Stimulated activated effector memory CD8-positive, alpha-beta T cell treated with anti-CD3 and anti-CD28 coated beads, Interleukin-12 subunit alpha, Interleukin-12 subunit beta, amount 100 ng/mL, for 72 hours (primary cell): ENCODE measurements at regions not wholly inside any gene's neighbourhood (a gene's known extent, or its start where the extent isn't known, plus 50 kb on each side); places are given as distances from the start of the nearest gene placed in this dataset.

Experiments
- ATAC-seq: fragments of 150-1000 bp; cut with Tn5 transposase; 2 replicates; pipeline ENCODE4 v1.10.0; 2021
- DNase-seq, 2 donors: peaks; one replicate each; pipeline ENCODE4 v3.0.0; 2021 to 2022; ENCODE audit warnings: low spot score in 2 of 2
- H3K27ac Mint-ChIP-seq: one replicate; pipeline ENCODE4 v1.8.0; 2022; ENCODE audit warnings: mild to moderate bottlenecking, mixed read lengths
- H3K36me3 Mint-ChIP-seq: one replicate; pipeline ENCODE4 v1.8.0; 2022; ENCODE audit warnings: mild to moderate bottlenecking, mixed read lengths
- H3K4me1 Mint-ChIP-seq: one replicate; pipeline ENCODE4 v1.8.0; 2022; ENCODE audit warnings: mixed read lengths
- H3K4me3 Mint-ChIP-seq: one replicate; pipeline ENCODE4 v1.8.0; 2022; ENCODE audit warnings: mild to moderate bottlenecking, mixed read lengths
- H3K9me3 Mint-ChIP-seq: one replicate; pipeline ENCODE4 v1.8.0; 2022; ENCODE audit warnings: mixed read lengths

DNA sequence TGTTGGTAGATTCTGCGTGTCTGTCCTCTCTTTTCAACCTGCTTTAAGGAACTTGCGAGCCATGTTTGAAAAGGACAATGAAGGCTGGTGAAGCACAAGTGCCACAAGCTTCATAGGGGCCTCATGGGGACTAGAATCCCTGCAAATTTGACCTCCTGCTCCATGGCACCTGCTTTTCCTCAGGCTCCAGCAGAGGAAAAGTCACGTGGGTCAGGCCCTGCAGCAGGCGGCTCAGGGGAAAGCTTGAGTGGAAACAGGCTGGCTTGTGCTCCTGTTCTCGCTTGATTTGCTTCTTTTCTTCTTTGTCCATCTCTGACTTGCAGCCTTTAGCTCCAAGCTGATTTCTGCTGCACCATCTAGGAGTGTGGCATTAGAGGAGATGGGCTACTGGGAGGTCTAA lies 187.6 kb upstream of the MAST4 start:
- no peak overlapping the region for H3K27ac Mint-ChIP-seq
- no peak for DNase-seq
- no peak overlapping the region for H3K4me3 Mint-ChIP-seq
- no peaks in the 10 kb centered on the region for H3K9me3 Mint-ChIP-seq
- no peaks in the 10 kb centered on the region for H3K4me1 Mint-ChIP-seq
- no peaks in the 10 kb centered on the region for H3K36me3 Mint-ChIP-seq
- ATAC-seq, result no peak

GRCh38 chr5:66410122-66410521 lies 186.1 kb upstream of the MAST4 start:
- DNase-seq, result no peak
- Mint-ChIP-seq H3K4me1 (no peaks in the 10 kb centered on the region), H3K9me3 (no peaks in the 10 kb centered on the region), H3K27ac (no peak overlapping the region), H3K36me3 (no peaks in the 10 kb centered on the region), H3K4me3 (no peak overlapping the region)
- no peak for ATAC-seq

DNA sequence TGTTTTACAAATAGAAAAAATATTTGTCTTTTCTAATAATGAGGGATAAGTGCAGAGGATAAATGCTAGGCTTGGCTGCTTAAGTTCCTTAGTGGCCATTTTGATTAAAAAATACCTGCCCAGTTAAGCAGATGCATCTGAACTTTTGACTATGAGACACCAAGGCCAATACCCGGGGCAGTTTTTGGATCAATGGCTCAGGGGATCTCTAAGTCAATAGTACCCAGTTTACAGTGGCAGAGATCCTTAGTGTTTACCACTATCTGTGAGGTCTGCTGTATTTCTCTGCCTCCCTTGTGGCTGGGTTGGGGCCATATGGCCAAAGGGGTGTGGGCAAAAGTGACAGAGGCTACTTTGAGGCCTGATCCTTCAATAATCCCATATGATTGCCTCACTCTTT lies 184.5 kb upstream of the MAST4 start:
- Mint-ChIP-seq H3K27ac (no peak overlapping the region), H3K36me3 (no peaks in the 10 kb centered on the region), H3K4me3 (no peak overlapping the region), H3K9me3 (no peaks in the 10 kb centered on the region), H3K4me1 (no peaks in the 10 kb centered on the region)
- no peak for DNase-seq
- ATAC-seq, result no peak

- Mint-ChIP-seq H3K9me3 (no peaks in the 10 kb centered on the region), H3K4me1 (no peaks in the 10 kb centered on the region), H3K36me3 (no peaks in the 10 kb centered on the region), H3K4me3 (no peak overlapping the region), H3K27ac (no peak overlapping the region)
- DNase-seq (no peak), ATAC-seq (no peak)
Observed at GRCh38 chr5:66413931-66414330, 182.3 kb upstream of the MAST4 start.

- DNase-seq, result no peak
- no peak for ATAC-seq
- Mint-ChIP-seq H3K4me1 (no peaks in the 10 kb centered on the region), H3K9me3 (no peaks in the 10 kb centered on the region), H3K36me3 (no peaks in the 10 kb centered on the region), H3K4me3 (no peak overlapping the region), H3K27ac (no peak overlapping the region)
Observed at GRCh38 chr5:66415208-66415607, 181.0 kb upstream of the MAST4 start.

- no peaks in the 10 kb centered on the region for H3K4me1 Mint-ChIP-seq
- no peak overlapping the region for H3K4me3 Mint-ChIP-seq
- no peak for DNase-seq
- no peak overlapping the region for H3K27ac Mint-ChIP-seq
- H3K36me3 Mint-ChIP-seq, result no peaks in the 10 kb centered on the region
- no peaks in the 10 kb centered on the region for H3K9me3 Mint-ChIP-seq
- ATAC-seq, result no peak
Observed at GRCh38 chr5:66416698-66417097, 179.5 kb upstream of the MAST4 start.

GRCh38 chr5:66417781-66418180 lies 178.4 kb upstream of the MAST4 start:
- H3K4me1 Mint-ChIP-seq, result no peaks in the 10 kb centered on the region
- no peak for ATAC-seq
- H3K27ac Mint-ChIP-seq, result no peak overlapping the region
- H3K4me3 Mint-ChIP-seq, result no peak overlapping the region
- H3K9me3 Mint-ChIP-seq, result no peaks in the 10 kb centered on the region
- no peaks in the 10 kb centered on the region for H3K36me3 Mint-ChIP-seq
- no peak for DNase-seq

DNA sequence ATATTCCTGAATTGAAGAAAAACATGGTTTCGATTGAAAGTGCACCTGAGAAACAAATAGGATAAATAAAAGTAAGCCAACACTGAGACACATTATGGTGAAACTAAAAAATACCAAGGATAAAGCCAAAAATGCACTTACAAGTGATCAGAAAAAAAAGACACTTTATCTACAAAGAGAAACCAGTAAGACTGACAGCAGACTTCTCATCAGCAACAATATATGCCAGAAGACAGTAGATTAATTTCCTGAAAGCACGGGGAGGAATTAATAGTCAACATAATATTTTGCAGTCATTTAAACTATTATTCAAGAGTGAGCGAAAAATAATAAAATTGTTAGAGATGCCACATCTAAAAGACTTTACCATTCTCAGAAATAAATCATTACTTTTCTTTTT lies 172.7 kb upstream of the MAST4 start:
- DNase-seq (no peak), ATAC-seq (no peak)
- no peaks in the 10 kb centered on the region for H3K36me3 Mint-ChIP-seq
- H3K9me3 Mint-ChIP-seq, result peaks cover 7% of the 10 kb centered on the region
- no peak overlapping the region for H3K4me3 Mint-ChIP-seq
- no peak overlapping the region for H3K27ac Mint-ChIP-seq
- no peaks in the 10 kb centered on the region for H3K4me1 Mint-ChIP-seq

DNA sequence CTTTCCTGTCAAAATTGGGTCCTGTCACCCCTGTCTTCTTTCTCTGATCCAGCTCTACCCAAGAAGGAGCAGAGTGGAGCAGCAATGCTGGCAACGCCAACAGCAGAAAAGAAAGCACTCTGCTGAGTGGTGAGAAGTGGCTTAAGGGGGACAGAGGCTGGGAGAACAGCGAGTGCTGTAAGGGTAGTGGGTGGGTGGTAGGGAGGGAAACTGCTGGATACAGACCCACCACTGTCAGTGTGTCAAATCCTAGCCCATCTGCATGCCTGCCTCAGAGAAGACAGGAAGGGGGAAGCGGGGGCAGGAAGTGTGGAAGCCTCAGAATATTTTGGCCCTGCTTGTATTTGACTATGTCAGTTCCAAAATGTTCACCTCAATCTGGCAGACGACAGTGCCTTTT lies 170.4 kb upstream of the MAST4 start:
- peaks cover 7% of the 10 kb centered on the region for H3K9me3 Mint-ChIP-seq
- ATAC-seq, result peak; percentile 32
- no peak overlapping the region for H3K27ac Mint-ChIP-seq
- no peaks in the 10 kb centered on the region for H3K36me3 Mint-ChIP-seq
- H3K4me1 Mint-ChIP-seq, result no peaks in the 10 kb centered on the region
- no peak for DNase-seq
- no peak overlapping the region for H3K4me3 Mint-ChIP-seq

GRCh38 chr5:66426259-66427138 lies 169.7 kb upstream of the MAST4 start:
- Mint-ChIP-seq H3K4me1 (no peaks in the 10 kb centered on the region), H3K4me3 (no peak overlapping the region), H3K27ac (no peak overlapping the region), H3K36me3 (no peaks in the 10 kb centered on the region), H3K9me3 (peaks cover 7% of the 10 kb centered on the region)
- ATAC-seq (no peak), DNase-seq (no peak)

- H3K36me3 Mint-ChIP-seq, result no peaks in the 10 kb centered on the region
- no peak overlapping the region for H3K27ac Mint-ChIP-seq
- DNase-seq, result no peak
- peaks cover 7% of the 10 kb centered on the region for H3K9me3 Mint-ChIP-seq
- no peaks in the 10 kb centered on the region for H3K4me1 Mint-ChIP-seq
- no peak for ATAC-seq
- H3K4me3 Mint-ChIP-seq, result no peak overlapping the region
Observed at GRCh38 chr5:66427139-66427442, 169.1 kb upstream of the MAST4 start.

- Mint-ChIP-seq H3K27ac (no peak overlapping the region), H3K36me3 (no peaks in the 10 kb centered on the region), H3K9me3 (no peaks in the 10 kb centered on the region), H3K4me1 (no peaks in the 10 kb centered on the region), H3K4me3 (no peak overlapping the region)
- no peak for ATAC-seq
- DNase-seq, result no peak
Observed at GRCh38 chr5:66436721-66437120, 159.5 kb upstream of the MAST4 start.

DNA sequence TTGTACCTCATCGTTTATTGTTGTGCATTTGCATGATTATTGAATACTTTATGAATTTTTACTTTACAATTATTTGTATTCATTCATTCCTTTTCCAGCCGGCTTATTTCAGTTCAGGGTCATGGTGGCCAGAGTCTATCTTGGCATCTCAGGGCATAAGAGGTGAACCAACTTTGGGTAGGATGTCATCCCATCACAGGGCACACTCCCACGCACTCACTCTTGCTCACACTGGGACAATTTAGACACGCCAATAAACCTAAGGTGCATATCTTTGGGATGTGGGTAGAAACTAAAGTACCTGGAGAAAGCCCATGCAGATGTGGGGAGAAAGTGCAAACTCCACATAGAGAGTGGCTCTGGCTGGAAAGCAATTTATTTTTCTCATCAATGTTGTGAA lies 158.1 kb upstream of the MAST4 start:
- Mint-ChIP-seq H3K4me1 (no peaks in the 10 kb centered on the region), H3K4me3 (no peak overlapping the region), H3K36me3 (no peaks in the 10 kb centered on the region), H3K9me3 (no peaks in the 10 kb centered on the region), H3K27ac (no peak overlapping the region)
- DNase-seq (no peak), ATAC-seq (no peak)

DNA sequence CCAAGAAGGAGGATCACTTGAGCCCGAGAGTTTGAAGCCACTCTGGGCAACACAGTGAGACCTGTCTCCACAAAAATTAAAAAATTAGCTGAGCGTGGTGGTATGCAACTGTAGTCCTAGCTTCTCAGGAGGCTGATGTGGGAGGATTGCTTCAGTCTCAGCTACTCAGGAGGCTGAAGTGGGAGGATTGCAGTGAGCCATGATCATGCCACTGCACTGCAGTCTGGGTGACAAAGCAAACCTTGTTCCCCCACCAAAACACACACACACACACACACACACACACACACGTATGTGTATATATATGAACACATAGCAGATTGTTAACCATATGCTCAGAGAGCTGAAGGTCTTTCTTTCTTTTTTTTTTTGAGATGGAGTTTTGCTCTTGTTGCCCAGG lies 157.5 kb upstream of the MAST4 start:
- H3K9me3 Mint-ChIP-seq, result no peaks in the 10 kb centered on the region
- DNase-seq, result no peak
- ATAC-seq, result no peak
- no peaks in the 10 kb centered on the region for H3K4me1 Mint-ChIP-seq
- H3K27ac Mint-ChIP-seq, result no peak overlapping the region
- no peaks in the 10 kb centered on the region for H3K36me3 Mint-ChIP-seq
- H3K4me3 Mint-ChIP-seq, result no peak overlapping the region

DNA sequence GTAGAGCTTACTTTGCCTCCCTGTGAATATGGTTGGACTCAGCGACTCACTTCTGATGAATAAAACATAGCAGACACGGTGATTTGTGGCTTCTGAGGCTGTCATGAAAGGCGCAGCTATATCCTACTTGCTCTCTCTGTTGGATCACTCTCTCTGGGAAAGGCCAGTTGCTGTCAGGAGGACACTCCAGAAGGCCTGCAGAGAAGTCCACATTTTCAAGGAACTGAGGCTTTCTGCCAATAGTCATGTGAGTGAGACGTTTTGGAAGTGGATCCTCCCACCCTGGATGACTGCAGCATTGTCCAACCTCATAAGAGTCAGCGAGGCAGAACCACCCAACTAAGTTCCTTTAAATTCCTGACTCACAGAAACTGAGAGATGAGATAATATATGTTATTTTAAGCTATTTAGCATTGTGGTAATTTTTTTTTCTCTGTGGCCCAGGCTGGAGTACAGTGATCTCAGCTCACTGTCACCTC lies 156.0 kb upstream of the MAST4 start:
- H3K4me3 Mint-ChIP-seq, result no peak overlapping the region
- DNase-seq, result peak; percentile 4 to 51
- no peaks in the 10 kb centered on the region for H3K9me3 Mint-ChIP-seq
- peak; percentile 96 for ATAC-seq
- no peaks in the 10 kb centered on the region for H3K36me3 Mint-ChIP-seq
- H3K4me1 Mint-ChIP-seq, result no peaks in the 10 kb centered on the region
- H3K27ac Mint-ChIP-seq, result no peak overlapping the region

- DNase-seq (no peak), ATAC-seq (no peak)
- no peaks in the 10 kb centered on the region for H3K4me1 Mint-ChIP-seq
- H3K4me3 Mint-ChIP-seq, result no peak overlapping the region
- no peaks in the 10 kb centered on the region for H3K36me3 Mint-ChIP-seq
- no peak overlapping the region for H3K27ac Mint-ChIP-seq
- H3K9me3 Mint-ChIP-seq, result no peaks in the 10 kb centered on the region
Observed at GRCh38 chr5:66441351-66441750, 154.8 kb upstream of the MAST4 start.
